Heart right ventricle (tissue), 16 donors: ENCODE measurements at regions not wholly inside any gene's neighbourhood (a gene's known extent, or its start where the extent isn't known, plus 50 kb on each side); places are given as distances from the start of the nearest gene placed in this dataset.

ENCODE experiments used
- ATAC-seq, 8 donors: fragments of 200-7000 bp; cut with Tn5 transposase; one replicate each; pipeline ENCODE4 v1.9.1; 2020; ENCODE audit warnings: mild to moderate bottlenecking in 8 of 8, moderate library complexity in 8 of 8, moderate number of reproducible peaks in 1 of 8
- DNase-seq, 2 donors: peaks; one replicate each; pipeline ENCODE4 v3.0.0-alpha.2; 2020
- H3K27ac ChIP-seq, 10 donors: fragments of 200-600 bp; sonication (generic) in 2 of 10; one replicate each; pipeline versions ENCODE4 v1.5.0 to v1.8.0; 2020 to 2022; ENCODE audit warnings: mild to moderate bottlenecking in 3 of 10
- H3K27me3 ChIP-seq, 7 donors: fragments of 200-600 bp; one replicate each; pipeline ENCODE4 v1.8.0; 2021 to 2022; ENCODE audit warnings: mild to moderate bottlenecking in 2 of 7
- H3K36me3 ChIP-seq, 9 donors: fragments of 200-600 bp; sonication (generic) in 1 of 9; one replicate each; pipeline versions ENCODE4 v1.5.0 to v1.8.0; 2020 to 2022; ENCODE audit warnings: mild to moderate bottlenecking in 2 of 9
- H3K4me1 ChIP-seq, 9 donors: fragments of 200-600 bp; sonication (generic) in 1 of 9; one replicate each; pipeline versions ENCODE4 v1.5.0 to v1.8.0; 2020 to 2022; ENCODE audit warnings: mild to moderate bottlenecking in 4 of 9
- H3K4me3 ChIP-seq, 10 donors: fragments of 200-600 bp; sonication (generic) in 2 of 10; one replicate each; pipeline versions ENCODE4 v1.5.0 to v1.8.0; 2020 to 2022; ENCODE audit warnings: mild to moderate bottlenecking in 7 of 10, moderate library complexity in 2 of 10
- H3K9me3 ChIP-seq, 11 donors: fragments of 200-600 bp in 10 of 11; sonication (generic) in 2 of 11; one replicate each; pipeline versions ENCODE4 v1.5.0 to v1.8.0; 2013 to 2022; ENCODE audit warnings: mild to moderate bottlenecking in 2 of 11, control low read depth in 1 of 11, moderate library complexity in 1 of 11
- CTCF ChIP-seq, 9 donors: fragments of 200-600 bp; sonication (generic) in 2 of 9; IDR thresholded peaks; one replicate each; pipeline versions ENCODE4 v1.5.0 to v1.8.0; 2021 to 2022; ENCODE audit warnings: antibody characterized with exemption in 9 of 9, mild to moderate bottlenecking in 5 of 9, moderate library complexity in 1 of 9
- WGBS, 2 donors: extraction: QIAGEN DNeasy Blood & Tissue Kit; methylation state at CpG; one replicate each; pipeline ENCODE4 v1.1.7; 2013; ENCODE audit warnings: inconsistent platforms in 1 of 2; 5-methylcytosine and 5-hydroxymethylcytosine counted together
- intact Hi-C, 10 donors: fragments of 100-400 bp; cut with DNase I; formaldehyde crosslinking; loops; one replicate each; pipeline versions ENCODE4 v1.11.1 to v1.14.2; 2022
- donor health status: Arrhythmogenic right ventricular cardiomyopathy.
- donor health status: ischemic (EF 13 %, LVEDD 7.1; RV severe dilation, severe dysfunction).
- donor health status: healthy with polysubstance abuse.
- donor health status: DM: no; HTN: yes; CAD: no.
- donor health status: DM: no; HTN: no; CAD: no.
- donor health status: ischemic (EF 25% LVEDD 6.9; RV normal size, moderate dysfunction).
- donor health status: ischemic (EF 25% LVEDD 5.7; RV mildly dilated, moderate dysfunction).
- donor health status: healthy.
- donor health status: DM: yes; HTN: yes; CAD: no.
- donor health status: Ischemic cardiomyopathy.
- donor health status: ischemic (EF 35%, LVEDD 5.7; RV mildly dilated, moderate dysfunction).
- donor health status: nonischemic (EF 11% LVEDD 7.7; RV severe dilation, severe dysfunction).
- donor health status: DM: yes; HTN: yes; CAD: no.
- donor health status: PGD.
- donor health status: ischemic (EF 29% LVEDD 5.4; RV normal size, mild dysfunction).
- donor health status: nonischemic (EF 23%, LVEDD 6.1; RV moderate dilation, normal function).

- DNase-seq (no peak), ATAC-seq (peak in 4 of 8 donors; percentile 28 to 45 (median 38))
- Histone ChIP-seq H3K4me3 (no peak overlapping the region), H3K4me1 (peaks cover 8 to 43% (median 22%) of the 10 kb centered on the region in 9 donors), H3K9me3 (no peaks in the 10 kb centered on the region), H3K36me3 (no peaks in the 10 kb centered on the region), H3K27me3 (no peaks in the 10 kb centered on the region), H3K27ac (no peak overlapping the region)
- 92 to 95% methylated on average over 3 of the region's 3 CpGs for WGBS, 2 donors
- intact Hi-C loops: loop anchor here in 3 of 10 donors (5.0 to 10.0 kb wide), 3 partner anchors 33 to 45 kb away; no protein-coding TSS in a partner anchor
- no peak for TF ChIP-seq CTCF (IDR thresholded peaks at IDR 0.05)
Measured at GRCh38 chr1:39139723-39140360, 64.7 kb upstream of the MACF1 start.

- Histone ChIP-seq H3K36me3 (no peaks in the 10 kb centered on the region), H3K9me3 (no peaks in the 10 kb centered on the region), H3K4me3 (no peak overlapping the region), H3K27me3 (no peaks in the 10 kb centered on the region), H3K4me1 (peaks cover 8 to 37% (median 22%) of the 10 kb centered on the region in 9 donors), H3K27ac (peak overlapping the region in 2 of 10 donors; percentile 12 to 32)
- DNase-seq (no peak), ATAC-seq (peak in 6 of 8 donors; percentile 34 to 62 (median 40))
- 67 to 83% methylated on average over 1 of the region's 1 CpG for WGBS, 2 donors
- intact Hi-C loops: loop anchor here in 1 of 10 donors (5.0 kb wide), 1 partner anchor 35 kb away; no protein-coding TSS in a partner anchor
- TF ChIP-seq CTCF (IDR thresholded peaks at IDR 0.05): no peak
Measured at GRCh38 chr1:39141925-39142324, 62.6 kb upstream of the MACF1 start.

GRCh38 chr1:39142401-39143060 lies 62.0 kb upstream of the MACF1 start:
- intact Hi-C loops: loop anchor here in 1 of 10 donors (5.0 kb wide), 1 partner anchor 35 kb away; no protein-coding TSS in a partner anchor
- no peak for TF ChIP-seq CTCF (IDR thresholded peaks at IDR 0.05)
- H3K9me3 ChIP-seq: no peaks in the 10 kb centered on the region
- ATAC-seq: peak in 5 of 8 donors; percentile 41 to 55 (median 51)
- H3K4me3 ChIP-seq: no peak overlapping the region
- WGBS, 2 donors: 78 to 79% methylated on average over 3 of the region's 3 CpGs
- DNase-seq: no peak
- peaks cover 8 to 40% (median 22%) of the 10 kb centered on the region in 9 donors for H3K4me1 ChIP-seq
- H3K27ac ChIP-seq: peak overlapping the region in 2 of 10 donors; percentile 7 to 32
- no peaks in the 10 kb centered on the region for H3K36me3 ChIP-seq
- no peaks in the 10 kb centered on the region for H3K27me3 ChIP-seq

- TF ChIP-seq CTCF (IDR thresholded peaks at IDR 0.05): no peak
- no peaks in the 10 kb centered on the region for H3K9me3 ChIP-seq
- H3K4me3 ChIP-seq: no peak overlapping the region
- ATAC-seq: no peak
- intact Hi-C loops: loop anchor here in 2 of 10 donors (5.0 kb wide), 2 partner anchors 37 to 38 kb away; no protein-coding TSS in a partner anchor
- H3K36me3 ChIP-seq: no peaks in the 10 kb centered on the region
- peaks cover 8 to 59% (median 31%) of the 10 kb centered on the region in 9 donors for H3K4me1 ChIP-seq
- no peaks in the 10 kb centered on the region for H3K27me3 ChIP-seq
- no peak overlapping the region for H3K27ac ChIP-seq
- DNase-seq: no peak
- 95 to 97% methylated on average over 3 of the region's 3 CpGs for WGBS, 2 donors
Measured at GRCh38 chr1:39144924-39145323, 59.6 kb upstream of the MACF1 start.
